GM12891 (cell line): ENCODE measurements at regions not wholly inside any gene's neighbourhood (a gene's known extent, or its start where the extent isn't known, plus 50 kb on each side); places are given as distances from the start of the nearest gene placed in this dataset.

Experiments used
- PAX5 ChIP-seq: IDR thresholded peaks from 2 replicates; pipeline ENCODE4 v1.6.1; 2011; ENCODE audit warnings: low read length, moderate library complexity, mild to moderate bottlenecking; ENCODE audit not compliant: insufficient read depth, severe bottlenecking
- POLR2A ChIP-seq: IDR thresholded peaks from 2 replicates; pipeline ENCODE4 v1.6.1; 2011; ENCODE audit warnings: low read depth, low read length, control low read depth
- POLR2AphosphoS5 ChIP-seq: IDR thresholded peaks from 2 replicates; pipeline ENCODE4 v1.6.1; 2011; ENCODE audit warnings: low read depth, low read length, control low read depth
- POU2F2 ChIP-seq: IDR thresholded peaks from 2 replicates; pipeline ENCODE4 v1.6.1; 2011; ENCODE audit warnings: low read depth, mild to moderate bottlenecking, control low read depth, low read length, moderate library complexity
- SPI1 ChIP-seq: IDR thresholded peaks from 2 replicates; pipeline ENCODE4 v1.6.1; 2011; ENCODE audit warnings: low read depth, low read length, control low read depth
- TAF1 ChIP-seq: IDR thresholded peaks from 2 replicates; pipeline ENCODE4 v1.6.1; 2011; ENCODE audit warnings: low read depth, low read length, control low read depth

DNA sequence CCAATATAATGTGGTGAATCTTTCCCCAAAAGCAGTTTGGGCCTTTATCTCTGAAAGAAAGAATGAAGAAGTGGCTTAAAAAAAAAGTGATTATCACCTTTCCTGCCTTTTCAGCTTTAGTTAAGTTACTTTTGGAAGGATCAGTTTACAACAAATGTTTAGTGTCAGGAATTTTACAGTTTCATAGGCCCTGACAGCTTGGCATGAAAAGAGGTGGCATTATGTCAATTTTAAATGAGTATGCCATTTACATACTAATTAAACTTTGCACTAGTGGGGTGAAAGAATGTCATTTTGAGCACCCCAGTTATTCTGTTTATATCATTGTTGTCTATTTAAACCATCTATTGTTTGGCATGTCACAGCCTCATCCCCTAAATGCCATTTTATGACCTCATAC, 763.5 kb upstream of the FANCL start:
- no peak for TF ChIP-seq POLR2AphosphoS5
- TF ChIP-seq POLR2A = no peak
- no peak for TF ChIP-seq TAF1
- TF ChIP-seq PAX5 = no peak
- TF ChIP-seq POU2F2 = no peak
- no peak for TF ChIP-seq SPI1
